NCI-H510A (cell line): ENCODE measurements at regions not wholly inside any gene's neighbourhood (a gene's known extent, or its start where the extent isn't known, plus 50 kb on each side); places are given as distances from the start of the nearest gene placed in this dataset.

ENCODE experiments used
- DNase-seq: peaks from one replicate; lab custom pipeline; 2025; lab: John Stamatoyannopoulos, UW

DNA sequence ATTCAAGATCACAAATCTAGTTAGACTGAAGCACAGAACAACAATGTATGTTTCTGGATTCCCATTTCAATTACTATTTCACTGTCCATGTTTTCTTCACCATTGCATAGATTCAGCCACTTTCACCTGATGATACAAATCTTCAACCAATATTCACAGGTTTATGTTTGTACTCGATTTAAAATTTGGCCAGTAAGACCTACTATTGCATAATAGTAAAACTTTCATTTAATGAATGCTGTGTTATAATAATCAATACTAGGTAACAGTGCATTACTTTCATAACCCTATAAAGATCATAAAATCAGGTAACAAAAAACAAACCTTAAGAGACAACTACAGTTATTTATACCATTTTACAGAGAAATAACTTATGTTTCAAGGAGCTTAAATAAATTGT, 2209.1 kb downstream of the ARAP2 start:
- DNase-seq = no peak

DNA sequence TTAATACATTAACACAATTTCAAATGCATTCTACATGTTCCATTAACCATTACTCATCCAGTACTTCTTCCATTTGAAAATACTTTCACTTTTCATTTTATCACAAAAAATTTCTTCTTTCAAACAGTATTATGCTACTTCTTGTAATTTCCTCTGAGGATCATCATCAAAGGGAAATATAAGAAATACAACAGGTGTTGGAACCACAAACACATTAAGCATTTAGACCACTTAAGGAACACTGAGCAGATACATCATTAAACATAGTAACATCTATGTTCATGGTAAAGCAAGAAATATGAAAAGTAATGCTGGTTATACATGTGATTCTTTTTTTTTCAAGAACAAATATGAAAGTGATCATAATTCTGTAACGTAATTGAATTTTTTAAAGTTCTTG, 2207.0 kb downstream of the ARAP2 start:
- DNase-seq = no peak

DNA sequence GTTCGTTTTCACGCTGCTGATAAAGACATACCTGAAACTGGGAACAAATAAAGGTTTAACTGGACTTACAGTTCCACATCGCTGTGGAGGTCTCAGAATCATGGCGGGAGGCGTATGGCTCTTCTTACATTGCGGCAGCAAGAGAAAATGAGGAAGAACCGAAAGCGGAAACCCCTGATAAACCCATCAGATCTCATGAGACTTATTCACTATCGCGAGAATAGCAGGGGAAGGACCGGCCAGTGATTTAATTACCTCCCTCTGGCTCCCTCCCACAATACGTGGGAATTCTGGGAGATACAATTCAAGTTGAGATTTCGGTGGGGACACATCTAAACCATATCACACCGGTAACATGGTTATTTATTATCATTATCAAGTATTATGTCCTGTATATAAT, 2204.5 kb downstream of the ARAP2 start:
- DNase-seq = no peak

DNA sequence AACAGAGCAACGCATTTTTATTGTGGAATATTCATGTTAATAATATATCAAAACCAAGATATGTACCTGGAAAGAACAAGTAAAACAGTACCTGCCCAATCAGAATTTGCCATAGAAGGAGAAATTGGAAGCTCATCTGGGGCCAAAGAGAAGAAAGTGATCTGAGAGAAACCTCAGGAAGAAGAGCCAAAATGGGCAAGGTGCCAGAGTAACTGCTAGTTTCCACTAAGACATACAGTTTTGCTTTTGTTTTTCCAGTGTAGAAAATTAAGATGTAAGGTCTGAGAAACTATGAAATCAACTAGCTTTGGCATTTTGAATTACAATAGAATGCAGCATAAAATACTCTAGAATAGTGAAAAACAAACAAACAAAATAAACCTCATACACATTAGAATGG, 2201.2 kb downstream of the ARAP2 start:
- DNase-seq = no peak

DNA sequence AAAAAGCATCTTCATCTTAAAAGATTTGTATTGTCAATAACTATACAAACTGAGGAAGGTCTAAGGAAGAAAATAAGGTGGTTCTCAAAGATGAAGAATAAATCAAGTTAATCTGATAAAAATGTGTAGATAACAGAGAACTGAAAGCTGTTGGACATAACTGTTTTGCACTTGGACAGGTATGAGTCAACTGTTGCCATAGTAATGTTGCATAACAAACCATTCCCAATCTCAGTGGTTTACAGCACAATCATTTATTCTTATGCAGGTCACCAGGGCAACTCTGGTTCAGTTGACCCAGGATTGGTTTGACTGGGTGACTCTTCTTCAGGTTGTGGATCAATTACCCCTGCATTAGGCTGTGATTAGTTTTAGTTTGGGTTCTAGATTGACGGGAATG, 2197.7 kb downstream of the ARAP2 start:
- no peak for DNase-seq

DNA sequence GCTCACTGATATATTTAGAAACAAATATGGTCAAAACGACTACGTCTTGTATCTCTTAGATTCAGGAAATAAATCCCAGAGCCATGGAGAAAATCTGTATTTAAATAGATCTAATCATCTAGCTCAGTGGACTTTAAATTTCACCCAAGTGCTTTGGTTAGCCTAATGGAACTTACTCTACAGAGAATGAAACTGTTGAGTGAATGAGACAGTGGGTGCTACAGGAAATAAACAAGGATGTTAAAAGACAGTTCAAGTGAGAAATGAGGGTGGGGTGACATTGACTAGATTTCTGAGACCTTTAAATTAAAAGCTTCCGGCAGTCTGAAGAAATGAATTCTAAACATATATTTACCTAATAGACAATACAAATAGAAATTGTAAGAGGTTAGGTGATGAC, 2197.0 kb downstream of the ARAP2 start:
- DNase-seq = no peak

DNA sequence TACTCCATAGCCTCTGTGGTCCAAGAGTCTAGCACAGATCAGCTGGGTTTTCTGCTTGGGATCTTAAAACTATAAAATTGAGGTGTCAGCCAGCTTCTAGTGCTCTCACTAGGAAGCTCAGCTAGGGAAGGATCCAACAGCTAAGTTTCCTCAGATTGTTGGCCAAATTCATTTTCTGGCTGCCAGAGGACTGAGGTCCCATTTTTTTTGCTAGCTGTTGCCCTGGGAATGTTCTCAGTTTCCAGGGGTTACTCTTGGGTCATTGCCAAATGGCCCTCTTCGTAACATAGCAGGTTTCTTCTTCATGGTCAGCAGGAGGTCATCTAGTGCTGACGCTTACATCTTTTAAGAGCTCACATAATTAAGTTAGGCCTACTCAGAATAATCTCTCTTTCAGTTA, 2178.2 kb downstream of the ARAP2 start:
- DNase-seq = no peak

DNA sequence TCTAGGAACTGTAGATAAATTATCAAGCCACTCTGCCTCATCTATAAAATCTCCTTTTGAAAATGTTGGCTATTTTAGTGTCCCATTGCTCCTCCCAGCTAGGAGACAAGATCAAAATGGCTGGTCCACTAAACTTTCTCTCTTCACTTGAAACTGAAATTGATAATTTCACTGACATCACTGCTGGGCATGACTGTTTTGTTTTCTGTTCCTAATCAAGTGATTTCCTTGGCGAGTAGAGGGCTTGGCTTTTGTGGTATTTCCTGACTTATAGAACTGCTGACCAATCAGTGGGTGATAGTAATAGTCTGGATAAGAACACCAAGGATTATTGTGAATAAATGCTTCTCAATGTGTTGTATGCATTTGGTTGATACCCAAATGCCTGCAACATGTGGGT, 2152.9 kb downstream of the ARAP2 start:
- no peak for DNase-seq

DNA sequence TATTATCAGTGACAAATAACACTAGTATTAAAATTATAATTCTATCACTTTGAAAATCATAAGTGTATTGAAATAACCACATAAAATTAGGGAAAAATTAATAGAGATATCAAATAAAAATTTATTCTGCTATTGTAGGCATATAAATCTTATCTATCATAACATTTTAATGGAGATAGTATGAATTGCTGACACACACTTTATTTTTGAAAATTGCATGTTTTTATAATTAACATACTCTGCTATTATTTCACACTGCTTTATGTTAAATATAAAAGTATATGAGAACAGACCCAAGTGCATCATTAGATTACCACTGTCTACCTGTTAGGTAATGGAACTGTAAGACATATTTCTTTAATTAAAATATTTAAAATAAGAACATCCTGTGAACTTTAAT, 2150.2 kb downstream of the ARAP2 start:
- DNase-seq = no peak

DNA sequence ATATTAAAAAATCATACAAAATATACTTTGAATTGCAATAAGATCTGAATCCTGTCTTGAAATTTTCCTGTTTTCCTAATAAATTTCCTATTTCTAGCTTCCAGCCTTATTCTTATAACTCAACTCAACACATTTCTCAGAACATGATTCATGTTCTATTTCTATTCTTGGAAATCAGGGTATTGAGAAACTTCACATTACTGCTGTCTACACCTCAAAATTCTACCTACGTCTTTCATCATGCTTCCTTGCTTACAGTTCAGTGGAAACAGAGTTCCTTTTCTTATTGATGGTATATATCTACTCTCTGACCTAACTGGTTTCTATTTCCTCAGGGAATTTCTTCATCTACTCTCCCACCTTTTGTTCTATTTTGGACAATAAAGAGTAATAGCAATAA, 2139.0 kb downstream of the ARAP2 start:
- DNase-seq = no peak

DNA sequence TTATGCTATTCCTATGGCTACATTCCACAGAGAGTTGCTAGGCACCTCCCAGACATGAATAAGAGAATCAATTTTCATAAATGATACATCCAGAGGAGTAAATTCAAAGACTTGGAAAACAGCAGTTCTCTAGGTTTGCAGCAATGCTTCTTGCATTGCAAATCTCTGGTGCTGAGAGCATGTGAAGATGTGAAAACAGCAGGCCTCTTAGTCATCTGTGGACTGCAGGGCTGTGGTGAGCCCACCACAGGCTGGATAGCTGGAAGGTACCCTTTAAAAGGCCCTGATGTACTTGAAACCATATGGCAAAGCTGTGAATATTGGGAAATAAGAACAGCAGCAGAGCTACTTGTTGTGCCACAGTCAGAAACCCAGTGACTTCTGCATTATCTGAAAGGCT, 2135.9 kb downstream of the ARAP2 start:
- DNase-seq = no peak

DNA sequence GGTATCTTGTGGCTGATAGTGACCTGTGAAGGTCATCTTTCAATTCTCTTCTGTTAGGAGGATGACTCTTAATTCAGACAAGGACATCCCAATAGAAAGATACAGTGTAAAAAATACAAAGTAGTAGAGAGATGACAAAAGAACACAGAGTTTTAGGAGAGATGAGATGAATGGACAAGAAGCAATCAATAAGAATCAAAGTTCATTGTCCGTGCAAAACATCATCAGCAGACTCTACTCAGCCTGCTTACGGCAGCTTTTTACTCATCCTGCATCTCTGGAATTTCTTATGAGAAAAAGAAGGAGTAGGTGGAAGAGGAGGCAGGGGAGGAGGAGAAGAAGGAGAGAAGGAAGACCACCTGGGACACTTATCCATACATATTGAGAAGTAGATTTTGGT, 2131.7 kb downstream of the ARAP2 start:
- no peak for DNase-seq

DNA sequence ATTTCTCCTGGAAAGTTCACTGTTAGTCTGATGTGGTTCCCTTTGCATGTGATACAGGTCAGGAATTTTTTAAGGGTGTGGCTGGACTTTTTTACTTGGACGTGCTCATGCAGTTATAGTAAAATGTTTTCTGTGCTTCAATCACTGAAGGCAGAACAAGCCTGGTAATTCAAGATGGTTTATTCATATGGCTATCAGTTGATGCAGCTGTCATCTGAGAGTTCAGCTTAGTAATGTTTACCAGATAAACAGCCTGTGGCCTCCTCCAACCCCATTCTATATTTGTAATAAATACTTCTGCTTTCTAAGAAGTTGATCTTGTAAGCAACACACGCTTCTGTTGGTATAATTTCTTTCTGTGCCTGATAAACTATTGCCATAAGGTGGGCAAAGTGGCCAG, 2105.9 kb downstream of the ARAP2 start:
- no peak for DNase-seq

DNA sequence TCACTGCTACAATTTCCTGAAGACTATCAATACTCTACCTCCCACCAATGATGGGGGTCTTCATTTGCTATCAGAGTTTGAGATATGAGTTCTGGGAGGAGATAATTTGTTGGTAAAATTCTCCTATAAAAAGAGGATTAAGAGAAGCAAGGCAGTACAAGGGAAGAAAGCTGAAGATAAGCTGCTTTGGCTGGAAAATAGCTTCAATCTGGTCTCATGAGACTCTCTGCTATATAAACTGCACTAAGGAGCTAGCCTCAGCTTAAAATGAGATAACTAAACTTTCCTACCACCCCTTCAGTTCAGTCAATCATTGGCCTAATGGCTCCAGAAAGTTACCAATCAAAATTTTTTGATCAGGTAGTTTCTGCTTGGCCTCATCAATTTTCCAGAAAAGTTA, 2105.0 kb downstream of the ARAP2 start:
- no peak for DNase-seq

DNA sequence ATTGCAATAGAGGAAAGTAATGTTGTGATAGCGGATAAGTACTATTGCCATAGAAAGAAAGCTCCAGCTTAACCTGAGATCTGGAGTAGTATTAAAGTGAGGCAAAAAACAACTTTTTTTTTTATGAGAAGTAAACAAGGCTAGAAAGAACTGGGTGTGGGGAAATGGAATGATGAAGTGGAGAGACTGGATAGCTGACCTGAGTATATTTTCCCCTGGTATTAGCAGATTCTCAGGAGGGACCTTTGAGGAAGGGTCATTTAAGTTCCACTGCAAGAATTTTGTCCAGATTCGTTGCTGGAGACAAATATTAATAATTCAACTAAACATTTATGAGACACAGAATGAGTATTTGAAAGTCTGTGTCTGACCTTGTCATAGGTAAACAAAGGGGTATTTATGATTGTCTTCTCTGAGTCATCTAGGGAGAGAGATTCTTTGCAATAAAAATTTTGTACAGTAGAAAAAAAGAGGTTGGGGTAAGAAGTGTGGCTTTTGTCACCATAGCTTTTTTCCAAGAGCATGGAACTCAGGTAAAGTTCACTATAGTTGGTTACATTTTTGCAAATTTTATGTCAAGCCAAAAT, 2095.9 kb downstream of the ARAP2 start:
- DNase-seq = no peak

DNA sequence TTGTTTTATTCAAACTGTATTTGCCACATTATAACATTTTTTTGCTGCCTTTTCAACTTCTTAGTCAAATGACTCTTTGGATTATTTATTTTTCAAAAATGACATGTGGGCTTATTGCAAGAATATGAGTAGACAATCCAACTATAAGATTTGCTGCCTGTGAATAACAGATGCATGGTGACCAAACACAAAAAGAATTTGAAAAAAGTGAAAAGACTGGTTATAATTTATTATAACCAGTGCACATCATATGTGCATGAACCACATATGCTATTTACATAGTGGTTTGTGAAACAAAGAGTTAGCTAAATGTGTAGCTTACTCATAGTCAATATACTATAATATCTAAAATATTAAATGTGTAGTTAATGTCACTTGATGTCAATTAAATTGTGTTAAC, 2086.8 kb downstream of the ARAP2 start:
- no peak for DNase-seq

DNA sequence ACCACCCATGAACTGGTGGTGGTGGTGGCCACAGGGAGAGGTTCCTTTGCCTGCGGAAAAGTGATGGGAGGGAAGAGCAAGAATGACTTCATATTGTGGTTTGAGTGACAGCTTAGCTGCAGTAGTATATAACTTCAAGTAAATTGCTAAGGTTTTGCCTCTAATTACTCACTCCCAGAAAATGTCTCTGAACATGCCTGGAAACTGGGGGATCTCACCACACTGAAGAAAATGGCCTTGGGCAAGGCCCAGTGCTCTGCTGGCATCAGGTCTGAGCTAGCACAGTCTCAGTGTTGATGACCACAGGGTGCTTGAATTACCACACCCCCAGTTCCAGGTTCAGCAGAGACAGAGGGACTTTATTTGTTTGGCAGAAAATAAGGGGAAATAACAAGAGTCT, 2085.4 kb downstream of the ARAP2 start:
- no peak for DNase-seq

DNA sequence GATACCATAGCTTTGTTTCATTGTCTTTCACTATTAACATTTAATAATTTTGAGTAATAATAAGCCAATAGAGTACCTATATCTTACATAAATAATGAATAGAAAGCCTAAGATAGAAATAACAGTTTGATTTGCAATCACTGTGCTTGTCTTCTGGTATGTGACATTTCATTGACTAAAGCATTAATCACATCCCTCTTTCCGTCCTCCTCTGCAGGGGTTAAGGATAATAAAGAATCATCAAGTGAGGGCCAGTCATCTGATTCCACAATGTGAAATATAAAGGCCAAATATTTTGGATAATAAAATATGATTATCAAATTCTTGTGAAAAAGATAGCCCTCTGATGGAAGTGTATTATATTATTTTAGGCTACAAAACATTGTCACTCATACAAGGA, 2073.4 kb downstream of the ARAP2 start:
- DNase-seq = no peak

DNA sequence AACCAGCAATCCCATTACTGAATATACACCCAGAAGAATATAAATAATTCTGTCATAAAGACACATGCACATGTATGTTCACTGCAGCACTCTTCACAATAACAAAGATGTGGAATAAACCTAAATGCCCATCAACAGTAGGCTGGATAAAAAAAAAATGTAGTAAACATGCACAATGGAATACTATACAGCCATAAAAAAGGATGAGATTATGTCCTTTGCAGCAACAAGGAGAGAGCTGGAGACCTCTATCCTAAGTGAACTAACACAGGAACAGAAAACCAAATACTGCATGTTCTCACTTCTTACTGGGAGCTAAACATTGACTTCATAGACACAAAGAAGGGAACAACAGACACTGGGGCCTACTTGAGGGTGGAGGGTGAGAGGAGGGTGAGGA, 2067.7 kb downstream of the ARAP2 start:
- DNase-seq = no peak

DNA sequence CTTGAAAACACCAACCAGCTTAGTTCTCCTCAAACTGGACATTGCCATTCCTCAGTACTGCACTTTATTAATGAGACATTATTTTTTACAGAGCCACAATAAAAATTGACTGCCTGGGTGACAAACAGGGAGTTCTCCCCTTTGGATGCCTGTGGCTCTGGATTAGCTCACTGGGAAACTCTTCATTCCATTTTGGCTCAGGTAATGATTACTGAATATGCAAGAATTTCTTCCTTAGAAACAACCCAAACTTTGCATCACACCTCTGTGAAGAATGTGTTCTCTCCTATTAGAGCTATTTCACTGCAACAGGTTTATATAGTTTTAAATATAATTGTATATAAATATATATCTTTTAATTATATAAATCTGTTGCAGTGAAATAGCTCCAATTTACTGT, 2065.8 kb downstream of the ARAP2 start:
- DNase-seq = no peak

DNA sequence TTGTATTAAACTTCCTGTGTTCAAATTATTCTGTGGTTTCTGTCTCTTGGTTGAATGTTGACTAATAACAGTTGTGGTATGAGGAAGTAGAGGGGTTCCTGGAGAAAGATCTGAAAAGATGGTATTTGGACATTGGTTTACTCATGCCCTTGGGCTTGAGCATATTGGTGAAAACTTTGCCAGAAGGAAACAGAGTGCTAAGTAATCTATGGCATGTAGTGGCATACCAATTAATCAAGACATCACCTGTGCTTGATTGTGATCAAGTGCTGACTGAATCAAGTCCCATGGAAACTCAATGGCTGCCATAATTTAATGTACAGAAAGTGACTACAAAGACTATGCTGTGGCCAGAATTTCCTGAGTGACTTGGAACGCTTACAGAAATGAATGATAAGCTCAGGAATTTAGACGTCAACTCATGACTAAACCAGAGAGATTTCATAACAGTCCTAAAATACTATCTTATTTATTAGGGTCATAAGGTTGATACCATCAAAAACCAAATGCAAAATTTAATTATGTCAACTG, 2062.9 kb downstream of the ARAP2 start:
- DNase-seq = no peak

DNA sequence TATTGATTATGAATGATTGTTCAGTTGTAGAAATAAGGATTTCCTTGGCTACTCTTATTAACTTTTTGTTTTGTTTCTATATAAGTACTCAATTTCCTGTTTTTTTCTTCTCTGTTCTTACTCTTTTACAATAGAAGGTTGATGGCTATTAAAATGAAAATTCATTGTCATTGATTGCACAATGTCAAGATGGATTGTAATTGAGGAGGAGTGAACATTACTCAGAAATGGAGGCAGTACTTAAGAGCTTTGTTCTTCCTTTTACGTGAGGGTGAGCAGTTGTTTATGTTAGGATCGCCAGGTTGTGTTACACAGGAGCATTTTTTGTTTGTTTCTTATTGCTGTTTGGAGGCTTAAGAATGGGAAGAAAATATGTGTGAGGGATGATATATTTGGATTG, 2062.4 kb downstream of the ARAP2 start:
- no peak for DNase-seq

DNA sequence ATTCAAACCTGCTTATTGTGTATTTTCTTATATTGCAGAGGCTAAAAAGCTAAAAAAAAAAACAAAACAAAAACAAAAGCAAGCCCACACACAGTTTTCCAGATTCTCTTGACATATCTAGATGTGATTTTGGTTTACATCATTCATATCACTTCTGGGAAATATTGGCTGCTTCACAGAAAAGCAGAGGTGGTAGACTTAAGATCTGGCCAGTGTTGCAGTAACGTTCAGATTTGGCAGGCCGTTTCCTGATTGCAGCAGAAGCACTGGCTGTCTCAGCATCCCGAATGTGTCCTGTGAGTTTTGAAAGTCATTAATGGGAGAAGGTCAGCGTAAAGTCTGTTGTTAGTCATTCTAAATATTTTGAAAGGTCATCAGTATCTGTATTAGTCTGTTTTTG, 2062.0 kb downstream of the ARAP2 start:
- no peak for DNase-seq

DNA sequence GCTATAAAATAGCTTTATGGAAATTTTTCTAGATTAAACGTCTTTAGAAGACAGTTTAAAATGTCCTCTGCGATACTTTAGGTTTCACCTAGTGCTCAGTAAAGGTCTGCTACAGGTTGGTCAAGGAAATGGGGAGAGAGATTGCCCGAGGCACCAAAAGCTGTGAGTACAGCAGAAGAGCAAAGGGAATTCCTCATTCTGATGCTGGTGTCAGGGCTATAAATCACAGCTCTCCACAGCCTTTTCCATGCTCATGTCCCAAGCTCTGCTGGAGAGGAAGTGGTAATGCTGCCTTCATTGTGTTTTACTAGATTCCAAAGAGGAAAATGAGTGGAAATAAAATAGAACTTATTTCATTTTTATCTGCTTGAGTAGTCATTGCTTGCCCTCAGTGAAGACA, 2060.4 kb downstream of the ARAP2 start:
- DNase-seq = no peak

DNA sequence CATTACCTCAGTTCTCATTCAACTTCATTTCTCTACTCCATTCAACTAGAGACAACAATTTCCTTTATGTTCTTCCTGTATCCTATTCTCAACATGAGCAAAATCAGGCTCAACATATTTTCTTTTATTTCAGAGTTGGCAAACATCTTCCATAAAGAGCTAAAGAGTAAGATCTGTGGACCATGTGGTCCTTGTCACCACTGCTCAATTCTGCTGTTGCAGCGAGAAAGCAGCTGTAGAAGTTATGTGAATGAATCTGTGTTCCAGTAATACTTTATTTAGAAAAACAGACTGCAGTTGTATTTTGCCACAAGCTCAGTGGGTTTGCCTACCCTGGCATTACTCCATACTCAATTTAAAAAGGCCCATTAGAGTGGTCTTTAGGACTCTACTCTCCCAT, 2057.3 kb downstream of the ARAP2 start:
- no peak for DNase-seq
